HG02943 (cell line): ENCODE measurements at regions not wholly inside any gene's neighbourhood (a gene's known extent, or its start where the extent isn't known, plus 50 kb on each side); places are given as distances from the start of the nearest gene placed in this dataset.

Experiments
- ATAC-seq: cut with Tn5 transposase; IDR thresholded peaks from one replicate; pipeline ENCODE4 v1.9.1; 2021; ENCODE audit warnings: mild to moderate bottlenecking, low read depth, moderate library complexity; ENCODE audit not compliant: unreplicated experiment

GRCh38 chr18:40652321-40652720 lies 1302.7 kb upstream of the PIK3C3 start:
- ATAC-seq, result no peak

- ATAC-seq, result no peak
Observed at GRCh38 chr18:40651163-40651562, 1303.9 kb upstream of the PIK3C3 start.

- ATAC-seq, result no peak
Observed at GRCh38 chr18:40642692-40643229, 1312.3 kb upstream of the PIK3C3 start.

- ATAC-seq, result no peak
Observed at GRCh38 chr18:40631319-40631718, 1323.7 kb upstream of the PIK3C3 start.

- ATAC-seq, result no peak
Observed at GRCh38 chr18:40630496-40630895, 1324.5 kb upstream of the PIK3C3 start.

- ATAC-seq, result no peak
Observed at GRCh38 chr18:40624959-40625358, 1330.1 kb upstream of the PIK3C3 start.

GRCh38 chr18:40613721-40614120 lies 1341.3 kb upstream of the PIK3C3 start:
- no peak for ATAC-seq

- no peak for ATAC-seq
Observed at GRCh38 chr18:40612356-40612755, 1342.7 kb upstream of the PIK3C3 start.

GRCh38 chr18:40608226-40608625 lies 1346.8 kb upstream of the PIK3C3 start:
- ATAC-seq, result no peak

GRCh38 chr18:40607542-40608148 lies 1347.4 kb upstream of the PIK3C3 start:
- no peak for ATAC-seq

- ATAC-seq, result no peak
Observed at GRCh38 chr18:40606996-40607395, 1348.0 kb upstream of the PIK3C3 start.

GRCh38 chr18:40583671-40584070 lies 1371.4 kb upstream of the PIK3C3 start:
- ATAC-seq, result no peak

GRCh38 chr18:40582105-40582504 lies 1372.9 kb upstream of the PIK3C3 start:
- no peak for ATAC-seq

GRCh38 chr18:40577981-40578365 lies 1377.1 kb upstream of the PIK3C3 start:
- no peak for ATAC-seq

- no peak for ATAC-seq
Observed at GRCh38 chr18:40577239-40577980, 1377.6 kb upstream of the PIK3C3 start.

GRCh38 chr18:40576507-40577115 lies 1378.4 kb upstream of the PIK3C3 start:
- ATAC-seq, result no peak

GRCh38 chr18:40570615-40571014 lies 1384.4 kb upstream of the PIK3C3 start:
- ATAC-seq, result no peak

GRCh38 chr18:40569605-40570004 lies 1385.4 kb upstream of the PIK3C3 start:
- ATAC-seq, result no peak

GRCh38 chr18:40566510-40566844 lies 1388.6 kb upstream of the PIK3C3 start:
- no peak for ATAC-seq

- ATAC-seq, result no peak
Observed at GRCh38 chr18:40565805-40566509, 1389.1 kb upstream of the PIK3C3 start.

- no peak for ATAC-seq
Observed at GRCh38 chr18:40559556-40559955, 1395.5 kb upstream of the PIK3C3 start.
